DOHH2 (cell line): ENCODE measurements at regions not wholly inside any gene's neighbourhood (a gene's known extent, or its start where the extent isn't known, plus 50 kb on each side); places are given as distances from the start of the nearest gene placed in this dataset.

Experiments used
- CTCF ChIP-seq: fragments of 200-600 bp; sonication (generic); IDR thresholded peaks from one replicate; pipeline ENCODE4 v1.5.1; 2014; ENCODE audit warnings: antibody characterized with exemption, mild to moderate bottlenecking, low read depth, low read length; ENCODE audit not compliant: poor library complexity, severe bottlenecking
- EZH2phosphoT487 ChIP-seq: fragments of 200-600 bp; sonication (generic); IDR thresholded peaks from 2 replicates; pipeline ENCODE4 v1.6.1; 2017; ENCODE audit warnings: borderline replicate concordance, mild to moderate bottlenecking, antibody characterized with exemption, low read length, moderate library complexity, mixed read lengths

- TF ChIP-seq CTCF (no peak), EZH2phosphoT487 (no peak)
Measured at GRCh38 chr12:42801271-42801670, 211.7 kb upstream of the PRICKLE1 start.
